ENCODE measurements at regions not wholly inside any gene's neighbourhood (a gene's known extent, or its start where the extent isn't known, plus 50 kb on each side); places are given as distances from the start of the nearest gene placed in this dataset.
"Not testable (repeated sequence)": the region's sequence is repeated elsewhere in the genome, so short reads cannot be mapped to it uniquely, and the experiment has no call there.

DNA sequence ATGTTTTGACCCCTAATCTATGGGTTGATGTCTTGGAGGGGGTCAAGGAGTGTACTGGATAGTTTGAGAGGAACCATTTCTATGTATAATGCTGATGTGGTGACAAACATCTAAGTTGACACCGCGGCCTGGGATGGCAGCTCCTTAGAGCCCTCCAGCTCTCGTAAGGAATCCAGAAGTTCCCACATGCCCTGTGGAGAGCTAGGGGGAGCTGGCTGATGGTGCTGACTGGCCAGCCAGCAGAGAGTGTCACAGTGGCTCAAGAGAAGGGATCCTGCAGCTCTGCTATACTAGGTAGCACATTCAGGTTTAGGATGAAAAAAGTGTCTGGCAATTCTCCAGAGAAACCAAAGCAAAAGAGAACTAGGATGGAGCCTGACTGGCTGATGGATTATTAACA, 842.2 kb upstream of the VRK2 start:
- ATAC-seq (no peak), DNase-seq (no peak)

GRCh38 chr2:57205241-57205640, 841.4 kb upstream of the VRK2 start:
- H3K4me3 Mint-ChIP-seq: no peak overlapping the region

More for the DNA sequence above, 842.2 kb upstream of the VRK2 start:
- Mint-ChIP-seq H3K27ac (no peak overlapping the region), H3K4me1 (no peaks in the 10 kb centered on the region), H3K4me3 (no peak overlapping the region), H3K36me3 (peaks cover 0 to under 1% (median 0%) of the 10 kb centered on the region in 3 donors), H3K27me3 (no peaks in the 10 kb centered on the region), H3K9me3 (peaks cover 0 to 11% (median 3%) of the 10 kb centered on the region in 9 donors)
- POLR2A ChIA-PET: no interaction called here

DNA sequence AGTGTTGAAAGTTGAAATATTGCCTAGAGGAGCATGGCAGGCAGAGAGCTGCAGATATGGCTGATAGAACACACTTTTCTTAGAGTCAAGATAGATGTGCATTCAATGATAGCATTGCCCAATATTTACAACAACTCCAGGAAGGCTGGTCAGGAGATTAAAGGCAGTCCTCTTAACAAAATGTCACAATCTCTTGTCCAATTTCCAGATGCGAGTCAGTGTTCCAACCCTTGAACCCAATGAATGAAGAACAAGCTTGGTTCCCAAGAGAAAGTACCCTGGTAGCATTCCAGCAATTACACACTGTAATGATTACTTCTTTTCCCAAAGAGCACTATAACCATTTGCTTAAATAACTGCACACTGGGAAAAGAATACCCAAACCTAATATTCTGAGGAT, 839.4 kb upstream of the VRK2 start:
- H3K27ac Mint-ChIP-seq: no peak overlapping the region
- peaks cover 0 to 12% (median 5%) of the 10 kb centered on the region in 9 donors for H3K9me3 Mint-ChIP-seq
- no peaks in the 10 kb centered on the region for H3K4me1 Mint-ChIP-seq
- no peak for ATAC-seq
- no peaks in the 10 kb centered on the region for H3K36me3 Mint-ChIP-seq
- no peak overlapping the region for H3K4me3 Mint-ChIP-seq
- no peaks in the 10 kb centered on the region for H3K27me3 Mint-ChIP-seq
- no peak for DNase-seq
- POLR2A ChIA-PET: no interaction called here

More at GRCh38 chr2:57205241-57205640, 841.4 kb upstream of the VRK2 start:
- POLR2A ChIA-PET: no interaction called here
- Mint-ChIP-seq H3K9me3 (peaks cover 0 to 12% (median 4%) of the 10 kb centered on the region in 9 donors), H3K27ac (no peak overlapping the region), H3K36me3 (no peaks in the 10 kb centered on the region), H3K27me3 (no peaks in the 10 kb centered on the region), H3K4me1 (no peaks in the 10 kb centered on the region)
- DNase-seq: no peak
- ATAC-seq: no peak

GRCh38 chr2:57209799-57210198, 836.8 kb upstream of the VRK2 start:
- Mint-ChIP-seq H3K4me1 (no peaks in the 10 kb centered on the region), H3K27me3 (no peaks in the 10 kb centered on the region), H3K27ac (no peak overlapping the region), H3K4me3 (no peak overlapping the region), H3K9me3 (peaks cover 7 to 20% (median 11%) of the 10 kb centered on the region in 9 donors), H3K36me3 (no peaks in the 10 kb centered on the region)
- POLR2A ChIA-PET: no interaction called here
- ATAC-seq (no peak), DNase-seq (no peak)

GRCh38 chr2:57210855-57211254, 835.8 kb upstream of the VRK2 start:
- Mint-ChIP-seq H3K36me3 (no peaks in the 10 kb centered on the region), H3K9me3 (peaks cover 6 to 22% (median 11%) of the 10 kb centered on the region in 9 donors), H3K4me3 (no peak overlapping the region), H3K27me3 (no peaks in the 10 kb centered on the region), H3K27ac (no peak overlapping the region), H3K4me1 (no peaks in the 10 kb centered on the region)
- no peak for DNase-seq
- POLR2A ChIA-PET: no interaction called here
- no peak for ATAC-seq

GRCh38 chr2:57217013-57217412, 829.6 kb upstream of the VRK2 start:
- H3K27me3 Mint-ChIP-seq: no peaks in the 10 kb centered on the region
- H3K4me1 Mint-ChIP-seq: no peaks in the 10 kb centered on the region
- no peak for DNase-seq
- peaks cover 11 to 57% (median 27%) of the 10 kb centered on the region in 9 donors for H3K9me3 Mint-ChIP-seq
- ATAC-seq: no peak
- H3K4me3 Mint-ChIP-seq: no peak overlapping the region
- POLR2A ChIA-PET: no interaction called here
- H3K36me3 Mint-ChIP-seq: peaks cover 0 to 1% (median 0%) of the 10 kb centered on the region in 3 donors
- H3K27ac Mint-ChIP-seq: no peak overlapping the region

- POLR2A ChIA-PET: no interaction called here
- H3K36me3 Mint-ChIP-seq: peaks cover 0 to 1% (median 0%) of the 10 kb centered on the region in 3 donors
- peaks cover 9 to 57% (median 17%) of the 10 kb centered on the region in 9 donors for H3K9me3 Mint-ChIP-seq
- no peaks in the 10 kb centered on the region for H3K4me1 Mint-ChIP-seq
- no peak overlapping the region for H3K4me3 Mint-ChIP-seq
- H3K27me3 Mint-ChIP-seq: no peaks in the 10 kb centered on the region
- DNase-seq (no peak), ATAC-seq (no peak)
- no peak overlapping the region for H3K27ac Mint-ChIP-seq
Observed at GRCh38 chr2:57218206-57218605, 828.4 kb upstream of the VRK2 start.

GRCh38 chr2:57229706-57230105, 816.9 kb upstream of the VRK2 start:
- H3K27me3 Mint-ChIP-seq, POLR2A ChIA-PET, ATAC-seq, H3K4me3 Mint-ChIP-seq, H3K36me3 Mint-ChIP-seq, DNase-seq, H3K4me1 Mint-ChIP-seq: not testable (repeated sequence)
- peak overlapping the region in 1 of 10 donors; percentile 57 for H3K27ac Mint-ChIP-seq
- peaks cover 0 to 13% (median 7%) of the 10 kb centered on the region in 9 donors for H3K9me3 Mint-ChIP-seq

GRCh38 chr2:57232341-57232740, 814.3 kb upstream of the VRK2 start:
- H3K4me3 Mint-ChIP-seq, H3K36me3 Mint-ChIP-seq, H3K27ac Mint-ChIP-seq, POLR2A ChIA-PET, ATAC-seq, H3K27me3 Mint-ChIP-seq, H3K4me1 Mint-ChIP-seq, DNase-seq: not testable (repeated sequence)
- H3K9me3 Mint-ChIP-seq: peaks cover 0 to 13% (median 5%) of the 10 kb centered on the region in 9 donors

DNA sequence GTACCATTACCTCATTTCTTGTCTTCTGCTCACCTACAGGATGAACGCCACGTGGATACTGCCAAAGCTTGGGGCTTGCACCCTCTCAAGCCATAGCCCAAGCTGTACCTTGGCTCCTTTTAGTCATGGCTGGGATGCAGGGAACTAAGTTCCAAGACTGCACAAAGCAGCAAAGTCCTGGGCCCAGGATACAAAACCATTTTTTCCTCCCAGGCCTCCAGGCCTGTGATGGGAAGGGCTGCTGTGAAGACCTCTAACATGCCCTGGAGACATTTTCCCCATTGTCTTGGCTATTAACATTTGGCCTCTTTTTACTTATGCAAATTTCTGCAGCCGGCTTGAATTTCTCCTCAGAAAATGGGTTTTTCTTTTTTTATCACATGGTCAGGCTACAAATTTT, 795.1 kb upstream of the VRK2 start:
- H3K4me1 Mint-ChIP-seq, H3K27ac Mint-ChIP-seq, ATAC-seq, H3K4me3 Mint-ChIP-seq, H3K36me3 Mint-ChIP-seq, POLR2A ChIA-PET, H3K27me3 Mint-ChIP-seq, DNase-seq: not testable (repeated sequence)
- peaks cover 20 to 70% (median 34%) of the 10 kb centered on the region in 9 donors for H3K9me3 Mint-ChIP-seq

DNA sequence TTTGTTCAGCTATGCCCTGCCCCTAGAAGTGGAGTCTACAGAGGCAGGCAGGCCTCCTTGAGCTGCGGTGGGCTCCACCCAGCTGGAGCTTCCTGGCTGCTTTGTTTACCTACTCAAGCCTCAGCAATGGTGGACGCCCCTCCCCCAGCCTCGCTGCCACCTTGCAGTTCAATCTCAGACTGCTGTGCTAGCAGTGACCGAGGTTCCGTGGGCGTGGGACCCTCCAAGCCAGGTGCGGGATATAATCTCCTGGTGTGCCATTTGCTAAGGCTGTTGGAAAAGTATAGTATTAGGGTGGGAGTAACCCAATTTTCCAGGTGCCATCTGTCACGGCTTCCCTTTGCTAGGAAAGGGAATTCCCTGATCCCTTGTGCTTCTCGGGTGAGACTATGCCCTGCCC, 770.2 kb upstream of the VRK2 start:
- peaks cover 15 to 80% (median 49%) of the 10 kb centered on the region in 9 donors for H3K9me3 Mint-ChIP-seq
- H3K27me3 Mint-ChIP-seq: not testable (repeated sequence)

GRCh38 chr2:57278451-57278850, 768.2 kb upstream of the VRK2 start:
- ATAC-seq (no peak), DNase-seq (no peak)
- POLR2A ChIA-PET: no interaction called here
- Mint-ChIP-seq H3K9me3 (peaks cover 14 to 72% (median 46%) of the 10 kb centered on the region in 9 donors), H3K36me3 (peaks cover 0 to 12% (median 4%) of the 10 kb centered on the region in 3 donors), H3K4me3 (no peak overlapping the region), H3K27me3 (no peaks in the 10 kb centered on the region), H3K27ac (no peak overlapping the region), H3K4me1 (no peaks in the 10 kb centered on the region)

More for the DNA sequence above, 770.2 kb upstream of the VRK2 start:
- ATAC-seq, DNase-seq, POLR2A ChIA-PET, H3K4me3 Mint-ChIP-seq, H3K4me1 Mint-ChIP-seq: not testable (repeated sequence)
- peak overlapping the region in 1 of 10 donors; percentile 81 for H3K27ac Mint-ChIP-seq
- peaks cover 0 to 12% (median 4%) of the 10 kb centered on the region in 3 donors for H3K36me3 Mint-ChIP-seq

DNA sequence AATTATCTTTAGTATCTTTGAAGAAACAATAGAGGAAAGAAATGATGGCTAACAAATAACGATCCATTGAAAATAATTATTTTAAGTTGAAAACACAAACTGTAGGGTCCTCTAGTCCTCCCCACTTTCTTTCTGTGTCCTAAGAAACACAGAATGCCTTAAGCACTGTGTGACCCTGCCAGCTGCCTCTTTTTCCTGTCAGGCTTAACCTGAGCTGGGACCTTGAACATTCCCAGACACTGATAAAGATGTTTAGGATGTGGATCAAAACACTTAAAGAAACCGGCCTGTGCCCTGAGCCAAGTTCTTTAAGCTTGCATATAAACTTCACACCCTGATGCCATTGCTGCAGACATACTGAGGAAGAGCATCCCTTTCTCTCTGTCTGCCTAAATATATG, 755.4 kb upstream of the VRK2 start:
- ATAC-seq: no peak
- H3K4me3 Mint-ChIP-seq: no peak overlapping the region
- DNase-seq: no peak
- POLR2A ChIA-PET: no interaction called here
- no peak overlapping the region for H3K27ac Mint-ChIP-seq
- H3K36me3 Mint-ChIP-seq: no peaks in the 10 kb centered on the region
- H3K27me3 Mint-ChIP-seq: no peaks in the 10 kb centered on the region
- peaks cover 0 to 16% (median 3%) of the 10 kb centered on the region in 9 donors for H3K9me3 Mint-ChIP-seq
- H3K4me1 Mint-ChIP-seq: no peaks in the 10 kb centered on the region

GRCh38 chr2:57296795-57297517, 749.6 kb upstream of the VRK2 start:
- ATAC-seq (no peak), DNase-seq (no peak)
- no peaks in the 10 kb centered on the region for H3K27me3 Mint-ChIP-seq
- H3K4me3 Mint-ChIP-seq: no peak overlapping the region
- no peaks in the 10 kb centered on the region for H3K4me1 Mint-ChIP-seq
- POLR2A ChIA-PET: no interaction called here
- H3K36me3 Mint-ChIP-seq: peaks cover 0 to 4% (median 0%) of the 10 kb centered on the region in 3 donors
- H3K27ac Mint-ChIP-seq: no peak overlapping the region
- H3K9me3 Mint-ChIP-seq: peaks cover 0 to 26% (median 11%) of the 10 kb centered on the region in 9 donors
